ENCODE measurements at regions not wholly inside any gene's neighbourhood (a gene's known extent, or its start where the extent isn't known, plus 50 kb on each side); places are given as distances from the start of the nearest gene placed in this dataset.

GRCh38 chr4:126081336-126081735 is 766.6 kb downstream of the FAT4 start:
- no peak overlapping the region for H3K9ac ChIP-seq (ENCODE audit: low read depth in 1 of 2, low read length in 2 of 2)
- no peaks in the 10 kb centered on the region for H3K4me1 ChIP-seq (ENCODE audit: control insufficient read depth in 4 of 4, insufficient read depth in 4 of 4, low read length in 3 of 4)
- TF ChIP-seq EGR1 (IDR thresholded peaks at IDR 0.05; ENCODE audit: low read depth in 2 of 2) (no peak), HNF4G (IDR thresholded peaks at IDR 0.05) (no peak), NR2F2 (IDR thresholded peaks at IDR 0.05) (no peak), HNF4A (conservative IDR thresholded peaks at IDR 0.05) (no peak), RAD21 (IDR thresholded peaks at IDR 0.05) (no peak), REST (IDR thresholded peaks at IDR 0.05) (no peak), JUND (IDR thresholded peaks at IDR 0.05) (no peak), CTCF (IDR thresholded peaks at IDR 0.05; ENCODE audit: low read depth, low read length, missing input control) (no peak), FOXA1 (IDR thresholded peaks at IDR 0.05) (no peak), ZBTB33 (IDR thresholded peaks at IDR 0.05) (no peak), FOXA2 (IDR thresholded peaks at IDR 0.05) (no peak)
- H3K4me3 ChIP-seq (ENCODE audit: low read depth in 1 of 3, low read length in 3 of 3) = no peak overlapping the region
- WGBS = 93% methylated on average over 3 of the region's 3 CpGs
- no peaks in the 10 kb centered on the region for H3K36me3 ChIP-seq (ENCODE audit: control insufficient read depth in 4 of 4, insufficient read depth in 3 of 4, low read depth in 1 of 4, low read length in 3 of 4)
- H3K9me3 ChIP-seq (ENCODE audit: control insufficient read depth in 4 of 4, low read length in 3 of 4) = no peaks in the 10 kb centered on the region
- no peak overlapping the region for H3K27ac ChIP-seq (ENCODE audit: low read depth in 1 of 2, low read length in 2 of 2)
- H3K27me3 ChIP-seq (ENCODE audit: control insufficient read depth in 4 of 4, insufficient read depth in 4 of 4, low read length in 3 of 4) = no peaks in the 10 kb centered on the region
- no peak for DNase-seq (ENCODE audit: low spot score)

GRCh38 chr4:126086041-126086440 is 771.3 kb downstream of the FAT4 start:
- no peak for TF ChIP-seq REST (IDR thresholded peaks at IDR 0.05)
- TF ChIP-seq ATF3 (IDR thresholded peaks at IDR 0.05) = no peak
- TF ChIP-seq FOXA2 (IDR thresholded peaks at IDR 0.05) = no peak
- no peak for TF ChIP-seq HNF4G (IDR thresholded peaks at IDR 0.05)
- no peak for TF ChIP-seq CTCF (IDR thresholded peaks at IDR 0.05; ENCODE audit: low read depth, low read length, missing input control)
- WGBS = 70% methylated on average over 2 of the region's 2 CpGs
- Histone ChIP-seq H3K27ac (ENCODE audit: low read depth in 1 of 2, low read length in 2 of 2) (no peak overlapping the region), H3K9me3 (ENCODE audit: control insufficient read depth in 4 of 4, low read length in 3 of 4) (no peaks in the 10 kb centered on the region), H3K27me3 (ENCODE audit: control insufficient read depth in 4 of 4, insufficient read depth in 4 of 4, low read length in 3 of 4) (no peaks in the 10 kb centered on the region), H3K4me1 (ENCODE audit: control insufficient read depth in 4 of 4, insufficient read depth in 4 of 4, low read length in 3 of 4) (no peaks in the 10 kb centered on the region), H3K9ac (ENCODE audit: low read depth in 1 of 2, low read length in 2 of 2) (no peak overlapping the region), H3K36me3 (ENCODE audit: control insufficient read depth in 4 of 4, insufficient read depth in 3 of 4, low read depth in 1 of 4, low read length in 3 of 4) (no peaks in the 10 kb centered on the region), H3K4me3 (ENCODE audit: low read depth in 1 of 3, low read length in 3 of 3) (no peak overlapping the region)
- no peak for DNase-seq (ENCODE audit: low spot score)
